Activated CD4-positive, alpha-beta T cell treated with anti-CD3 and anti-CD28 coated beads, Interleukin-2, amount 50 U/mL, for 48 hours (primary cell): ENCODE measurements at regions not wholly inside any gene's neighbourhood (a gene's known extent, or its start where the extent isn't known, plus 50 kb on each side); places are given as distances from the start of the nearest gene placed in this dataset.
"Not testable (repeated sequence)": the region's sequence is repeated elsewhere in the genome, so short reads cannot be mapped to it uniquely, and the experiment has no call there.

Source experiments
- DNase-seq, 2 experiments: peaks; one replicate each; pipeline ENCODE4 v3.0.0-alpha.2; 2020

GRCh38 chr11:71383461-71383860, 64.7 kb downstream of the DHCR7 start:
- no peak for DNase-seq

- no peak for DNase-seq
Measured at GRCh38 chr11:71381781-71382505, 66.2 kb downstream of the DHCR7 start.

- no peak for DNase-seq
Measured at GRCh38 chr11:71379701-71380100, 68.5 kb downstream of the DHCR7 start.

GRCh38 chr11:71373791-71374454, 74.3 kb downstream of the DHCR7 start:
- no peak for DNase-seq

GRCh38 chr11:71372693-71373657, 75.2 kb downstream of the DHCR7 start:
- DNase-seq = no peak

DNA sequence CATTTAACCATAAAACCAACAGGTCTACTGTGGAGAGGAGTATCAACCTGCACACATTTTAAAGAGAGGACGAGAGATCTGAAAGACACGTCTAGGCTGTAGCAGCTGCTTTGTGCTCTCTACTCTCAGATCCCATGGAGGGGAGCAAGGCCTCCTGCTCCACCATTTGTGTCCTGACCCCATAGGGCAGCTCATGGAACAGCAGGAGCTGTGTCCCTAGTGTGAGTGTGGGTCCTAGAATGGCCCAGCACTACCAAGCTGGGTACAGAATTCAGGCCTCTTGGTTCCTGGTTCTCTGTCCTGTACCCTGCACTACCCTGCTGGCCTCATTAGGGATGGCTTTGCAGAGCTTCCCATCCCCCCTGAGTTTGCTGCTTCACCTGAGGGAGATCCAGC, 76.5 kb downstream of the DHCR7 start:
- DNase-seq = no peak

- no peak for DNase-seq
Measured at GRCh38 chr11:71370895-71371673, 77.1 kb downstream of the DHCR7 start.

DNA sequence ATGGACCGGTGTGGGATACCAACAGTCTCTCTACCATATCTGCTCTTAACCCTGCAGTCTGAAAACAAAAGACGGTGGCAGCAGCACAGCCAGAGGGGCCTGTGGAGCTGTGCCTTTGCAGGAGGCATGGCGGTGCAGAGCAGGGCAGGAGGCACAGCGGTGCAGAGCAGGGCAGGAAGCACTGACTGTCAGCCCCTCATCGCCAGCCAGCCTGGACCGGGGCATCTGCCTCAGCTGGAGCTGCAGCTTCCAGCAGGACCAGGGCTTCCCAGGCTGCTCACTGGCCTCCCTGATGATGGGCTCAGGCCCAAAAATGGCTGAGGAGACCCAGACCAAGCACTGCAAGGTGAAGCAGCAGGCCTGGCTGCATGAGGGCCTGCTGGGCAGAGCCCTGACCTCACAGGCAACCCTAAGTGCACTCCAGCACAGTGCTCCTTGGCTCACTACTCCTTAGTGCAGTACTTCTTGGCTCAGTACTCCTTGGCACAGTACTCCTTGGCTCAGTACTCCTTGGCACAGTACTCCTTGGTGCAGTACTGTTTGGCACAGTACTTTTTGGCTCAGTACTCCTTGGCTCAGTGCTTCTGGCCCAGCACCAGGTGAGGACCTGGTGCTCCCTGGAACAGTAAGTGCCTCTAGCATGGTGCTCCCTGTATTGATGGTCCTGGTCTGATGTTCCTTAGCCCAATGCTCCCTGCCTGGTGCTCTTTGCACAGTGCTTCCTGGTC, 78.0 kb downstream of the DHCR7 start:
- DNase-seq = no peak

- no peak for DNase-seq
Measured at GRCh38 chr11:71369411-71369810, 78.8 kb downstream of the DHCR7 start.

DNA sequence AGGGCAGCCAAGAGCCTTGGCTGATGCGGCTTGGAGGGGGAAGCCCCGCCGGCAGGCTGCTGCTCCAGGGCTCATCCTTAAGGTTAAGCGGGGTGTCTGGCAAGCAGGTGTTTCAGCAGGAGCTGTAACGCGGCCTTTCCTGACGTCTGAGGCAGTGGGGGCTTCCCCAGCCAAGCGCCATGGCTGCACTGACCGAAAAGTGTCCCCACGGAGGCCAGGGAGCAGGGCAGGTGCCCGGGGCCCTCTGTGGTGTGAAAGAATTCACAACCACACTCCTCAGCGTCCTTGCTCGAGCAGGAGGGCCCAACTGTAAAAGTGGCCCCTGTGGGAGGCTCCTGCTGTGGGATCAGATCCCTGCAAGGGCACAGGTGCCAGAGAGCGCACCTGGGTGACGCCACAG, 79.2 kb downstream of the DHCR7 start:
- DNase-seq = no peak

DNA sequence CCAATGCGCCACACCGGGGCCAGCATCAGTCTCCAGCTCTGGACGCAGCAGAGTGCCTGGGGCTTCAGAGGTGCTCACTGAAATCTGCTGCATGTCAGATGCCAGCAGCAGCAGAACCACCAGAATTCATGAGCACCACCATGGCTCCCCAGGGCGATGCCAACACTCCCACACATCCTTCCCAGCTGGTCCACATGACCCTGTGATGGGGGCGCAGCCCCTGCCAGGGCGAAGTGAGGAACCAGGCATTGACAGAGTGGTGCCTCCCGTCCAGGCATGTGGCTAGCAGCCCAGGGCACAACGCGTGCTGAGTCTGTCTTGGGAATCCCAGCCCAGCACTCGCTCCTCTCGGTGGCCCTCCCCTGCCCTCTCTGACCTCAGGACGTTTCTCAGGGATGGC, 80.4 kb downstream of the DHCR7 start:
- DNase-seq = no peak

- not testable (repeated sequence) for DNase-seq
Measured at GRCh38 chr11:71367276-71367675, 80.9 kb downstream of the DHCR7 start.

GRCh38 chr11:71366076-71366475, 82.1 kb downstream of the DHCR7 start:
- no peak for DNase-seq

DNA sequence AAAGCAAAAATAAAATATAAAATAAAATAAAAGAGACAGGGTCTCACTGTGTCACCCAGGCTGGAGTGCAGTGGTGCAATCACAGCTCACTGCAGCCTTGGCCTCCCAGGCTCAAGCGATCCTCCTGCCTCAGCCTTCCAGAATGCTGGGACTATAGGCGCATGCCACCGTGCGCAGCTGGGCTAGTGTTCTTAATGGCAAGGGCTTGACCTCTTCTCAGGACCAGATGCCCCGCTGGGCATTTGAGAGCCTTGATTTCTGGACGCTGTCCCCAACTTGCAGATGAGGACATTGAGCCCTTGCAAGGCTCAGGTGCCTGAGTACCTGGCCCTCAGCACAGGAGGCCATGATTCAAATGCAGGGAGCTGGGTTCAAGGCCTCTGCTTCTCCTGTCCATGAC, 82.6 kb downstream of the DHCR7 start:
- DNase-seq = no peak

- DNase-seq = no peak
Measured at GRCh38 chr11:71364806-71365205, 83.4 kb downstream of the DHCR7 start.

GRCh38 chr11:71364176-71364671, 84.0 kb downstream of the DHCR7 start:
- DNase-seq = no peak

DNA sequence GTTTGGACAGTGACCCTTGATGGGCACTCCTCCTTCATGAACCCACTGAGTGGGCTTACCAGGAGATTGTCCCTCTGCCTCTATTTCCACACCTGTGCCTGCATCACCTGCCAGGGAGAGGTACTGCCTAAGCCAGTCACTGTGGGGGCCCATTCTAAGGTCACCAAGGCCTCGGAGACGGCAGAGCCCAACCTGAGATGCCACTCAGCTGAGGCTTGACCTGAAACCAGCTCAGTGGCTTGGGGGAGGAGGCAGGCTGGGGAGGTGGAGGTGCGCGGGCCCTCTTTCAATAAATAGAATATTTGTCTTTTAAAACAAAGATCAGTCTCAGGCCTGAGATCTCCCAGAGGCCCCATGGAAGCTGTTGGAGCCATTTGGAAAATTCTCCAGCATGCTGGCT, 84.5 kb downstream of the DHCR7 start:
- DNase-seq = no peak

- no peak for DNase-seq
Measured at GRCh38 chr11:71358963-71359567, 89.1 kb downstream of the DHCR7 start.

GRCh38 chr11:71358122-71358728, 90.0 kb downstream of the DHCR7 start:
- no peak for DNase-seq

- no peak for DNase-seq
Measured at GRCh38 chr11:71357414-71357813, 90.8 kb downstream of the DHCR7 start.

GRCh38 chr11:71356904-71357303, 91.3 kb downstream of the DHCR7 start:
- no peak for DNase-seq
